ENCODE measurements at regions not wholly inside any gene's neighbourhood (a gene's known extent, or its start where the extent isn't known, plus 50 kb on each side); places are given as distances from the start of the nearest gene placed in this dataset.

DNA sequence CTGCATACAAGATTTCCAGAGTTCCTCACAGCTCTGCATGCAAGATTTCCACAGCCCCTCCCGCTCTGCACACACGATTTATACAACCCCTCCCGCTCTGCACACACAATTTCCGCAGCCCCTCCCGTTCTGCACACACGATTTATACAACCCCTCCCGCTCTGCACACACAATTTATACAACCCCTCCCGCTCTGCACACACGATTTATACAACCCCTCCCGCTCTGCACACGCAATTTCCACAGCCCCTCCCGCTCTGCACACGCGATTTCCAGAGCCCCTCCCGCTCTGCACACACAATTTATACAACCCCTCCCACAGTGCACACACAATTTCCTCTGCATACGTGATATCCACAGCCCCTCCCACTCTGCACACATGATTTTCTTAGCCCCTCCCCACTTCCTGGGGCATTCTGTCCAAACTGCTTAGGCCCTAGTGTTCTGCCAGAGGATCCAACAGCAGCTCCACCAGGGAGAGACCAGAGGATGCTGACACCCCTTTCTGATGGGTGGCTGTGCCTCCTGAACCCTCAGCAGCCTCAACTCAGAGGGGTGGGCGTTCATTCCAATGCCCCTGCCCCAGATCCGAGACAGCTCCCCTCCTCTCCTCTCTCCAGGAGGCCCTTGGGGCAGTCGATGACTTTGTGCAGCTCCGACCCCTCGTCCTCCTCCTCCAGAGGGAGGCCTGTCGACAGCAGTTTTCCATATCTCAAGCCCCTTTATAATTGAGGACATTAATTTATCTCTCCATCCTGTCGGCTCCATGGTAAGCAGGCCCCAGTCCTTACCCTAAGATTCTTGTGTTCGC lies 671.7 kb downstream of the BRD1 start:
- Histone ChIP-seq H3K27me3 (ENCODE audit: insufficient read depth) (no peaks in the 10 kb centered on the region), H3F3A (replicated peaks; ENCODE audit: low read depth) (no peaks in the 10 kb centered on the region), H3K27ac (ENCODE audit: low read depth) (no peak overlapping the region), H3K9me2 (ENCODE audit: insufficient read depth) (no peaks in the 10 kb centered on the region), H3K4me1 (ENCODE audit: insufficient read depth) (no peaks in the 10 kb centered on the region), H4K20me1 (replicated peaks; ENCODE audit: insufficient read depth) (no peaks in the 10 kb centered on the region), H3K79me2 (replicated peaks; ENCODE audit: insufficient read depth) (no peaks in the 10 kb centered on the region), H3K4me2 (no peak overlapping the region), H2AFZ (no peak overlapping the region), H3K36me3 (ENCODE audit: insufficient read depth) (peaks cover 7% of the 10 kb centered on the region; the same call in 1 of the 2 replicates), H3K4me3 (no peak overlapping the region)
- Mint-ChIP-seq H3K36me3 (ENCODE audit: low read depth) (no peaks in the 10 kb centered on the region), H3K27me3 (ENCODE audit: insufficient read depth, low read depth, poor library complexity) (peaks cover 5% of the 10 kb centered on the region), H3K4me3 (no peak overlapping the region), H3K4me1 (peaks cover 9% of the 10 kb centered on the region), H3K27ac (no peak overlapping the region), H3K9me3 (no peaks in the 10 kb centered on the region; the same call in 2 of the 3 replicates)
- ATAC-seq (no peak), DNase-seq (ENCODE audit: low spot score) (no peak)
- no peak for TF ChIP-seq NANOG (IDR thresholded peaks at IDR 0.05; ENCODE audit: borderline replicate concordance)
- TF ChIP-seq EZH2 (IDR thresholded peaks at IDR 0.05; ENCODE audit: low read depth, unreplicated experiment) = no peak
- TF ChIP-seq, protein P1, sequence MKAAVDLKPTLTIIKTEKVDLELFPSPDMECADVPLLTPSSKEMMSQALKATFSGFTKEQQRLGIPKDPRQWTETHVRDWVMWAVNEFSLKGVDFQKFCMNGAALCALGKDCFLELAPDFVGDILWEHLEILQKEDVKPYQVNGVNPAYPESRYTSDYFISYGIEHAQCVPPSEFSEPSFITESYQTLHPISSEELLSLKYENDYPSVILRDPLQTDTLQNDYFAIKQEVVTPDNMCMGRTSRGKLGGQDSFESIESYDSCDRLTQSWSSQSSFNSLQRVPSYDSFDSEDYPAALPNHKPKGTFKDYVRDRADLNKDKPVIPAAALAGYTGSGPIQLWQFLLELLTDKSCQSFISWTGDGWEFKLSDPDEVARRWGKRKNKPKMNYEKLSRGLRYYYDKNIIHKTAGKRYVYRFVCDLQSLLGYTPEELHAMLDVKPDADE (IDR thresholded peaks at IDR 0.05) = no peak
- TF ChIP-seq ZNF114 (CRISPR knock-in tag; IDR thresholded peaks at IDR 0.05) = no peak
- TF ChIP-seq JUNB (IDR thresholded peaks at IDR 0.05; ENCODE audit: unreplicated experiment) = no peak
- no peak for TF ChIP-seq POLR2AphosphoS5 (IDR thresholded peaks at IDR 0.05; ENCODE audit: low read depth)
- TF ChIP-seq EZH2phosphoT487 (IDR thresholded peaks at IDR 0.05; ENCODE audit: unreplicated experiment) = no peak
- no peak for TF ChIP-seq ZNF331 (CRISPR knock-in tag; IDR thresholded peaks at IDR 0.05; ENCODE audit: low read depth)
- TF ChIP-seq CREB1 (CRISPR knock-in tag; IDR thresholded peaks at IDR 0.05; ENCODE audit: low read depth) = no peak
- TF ChIP-seq, protein P2, sequence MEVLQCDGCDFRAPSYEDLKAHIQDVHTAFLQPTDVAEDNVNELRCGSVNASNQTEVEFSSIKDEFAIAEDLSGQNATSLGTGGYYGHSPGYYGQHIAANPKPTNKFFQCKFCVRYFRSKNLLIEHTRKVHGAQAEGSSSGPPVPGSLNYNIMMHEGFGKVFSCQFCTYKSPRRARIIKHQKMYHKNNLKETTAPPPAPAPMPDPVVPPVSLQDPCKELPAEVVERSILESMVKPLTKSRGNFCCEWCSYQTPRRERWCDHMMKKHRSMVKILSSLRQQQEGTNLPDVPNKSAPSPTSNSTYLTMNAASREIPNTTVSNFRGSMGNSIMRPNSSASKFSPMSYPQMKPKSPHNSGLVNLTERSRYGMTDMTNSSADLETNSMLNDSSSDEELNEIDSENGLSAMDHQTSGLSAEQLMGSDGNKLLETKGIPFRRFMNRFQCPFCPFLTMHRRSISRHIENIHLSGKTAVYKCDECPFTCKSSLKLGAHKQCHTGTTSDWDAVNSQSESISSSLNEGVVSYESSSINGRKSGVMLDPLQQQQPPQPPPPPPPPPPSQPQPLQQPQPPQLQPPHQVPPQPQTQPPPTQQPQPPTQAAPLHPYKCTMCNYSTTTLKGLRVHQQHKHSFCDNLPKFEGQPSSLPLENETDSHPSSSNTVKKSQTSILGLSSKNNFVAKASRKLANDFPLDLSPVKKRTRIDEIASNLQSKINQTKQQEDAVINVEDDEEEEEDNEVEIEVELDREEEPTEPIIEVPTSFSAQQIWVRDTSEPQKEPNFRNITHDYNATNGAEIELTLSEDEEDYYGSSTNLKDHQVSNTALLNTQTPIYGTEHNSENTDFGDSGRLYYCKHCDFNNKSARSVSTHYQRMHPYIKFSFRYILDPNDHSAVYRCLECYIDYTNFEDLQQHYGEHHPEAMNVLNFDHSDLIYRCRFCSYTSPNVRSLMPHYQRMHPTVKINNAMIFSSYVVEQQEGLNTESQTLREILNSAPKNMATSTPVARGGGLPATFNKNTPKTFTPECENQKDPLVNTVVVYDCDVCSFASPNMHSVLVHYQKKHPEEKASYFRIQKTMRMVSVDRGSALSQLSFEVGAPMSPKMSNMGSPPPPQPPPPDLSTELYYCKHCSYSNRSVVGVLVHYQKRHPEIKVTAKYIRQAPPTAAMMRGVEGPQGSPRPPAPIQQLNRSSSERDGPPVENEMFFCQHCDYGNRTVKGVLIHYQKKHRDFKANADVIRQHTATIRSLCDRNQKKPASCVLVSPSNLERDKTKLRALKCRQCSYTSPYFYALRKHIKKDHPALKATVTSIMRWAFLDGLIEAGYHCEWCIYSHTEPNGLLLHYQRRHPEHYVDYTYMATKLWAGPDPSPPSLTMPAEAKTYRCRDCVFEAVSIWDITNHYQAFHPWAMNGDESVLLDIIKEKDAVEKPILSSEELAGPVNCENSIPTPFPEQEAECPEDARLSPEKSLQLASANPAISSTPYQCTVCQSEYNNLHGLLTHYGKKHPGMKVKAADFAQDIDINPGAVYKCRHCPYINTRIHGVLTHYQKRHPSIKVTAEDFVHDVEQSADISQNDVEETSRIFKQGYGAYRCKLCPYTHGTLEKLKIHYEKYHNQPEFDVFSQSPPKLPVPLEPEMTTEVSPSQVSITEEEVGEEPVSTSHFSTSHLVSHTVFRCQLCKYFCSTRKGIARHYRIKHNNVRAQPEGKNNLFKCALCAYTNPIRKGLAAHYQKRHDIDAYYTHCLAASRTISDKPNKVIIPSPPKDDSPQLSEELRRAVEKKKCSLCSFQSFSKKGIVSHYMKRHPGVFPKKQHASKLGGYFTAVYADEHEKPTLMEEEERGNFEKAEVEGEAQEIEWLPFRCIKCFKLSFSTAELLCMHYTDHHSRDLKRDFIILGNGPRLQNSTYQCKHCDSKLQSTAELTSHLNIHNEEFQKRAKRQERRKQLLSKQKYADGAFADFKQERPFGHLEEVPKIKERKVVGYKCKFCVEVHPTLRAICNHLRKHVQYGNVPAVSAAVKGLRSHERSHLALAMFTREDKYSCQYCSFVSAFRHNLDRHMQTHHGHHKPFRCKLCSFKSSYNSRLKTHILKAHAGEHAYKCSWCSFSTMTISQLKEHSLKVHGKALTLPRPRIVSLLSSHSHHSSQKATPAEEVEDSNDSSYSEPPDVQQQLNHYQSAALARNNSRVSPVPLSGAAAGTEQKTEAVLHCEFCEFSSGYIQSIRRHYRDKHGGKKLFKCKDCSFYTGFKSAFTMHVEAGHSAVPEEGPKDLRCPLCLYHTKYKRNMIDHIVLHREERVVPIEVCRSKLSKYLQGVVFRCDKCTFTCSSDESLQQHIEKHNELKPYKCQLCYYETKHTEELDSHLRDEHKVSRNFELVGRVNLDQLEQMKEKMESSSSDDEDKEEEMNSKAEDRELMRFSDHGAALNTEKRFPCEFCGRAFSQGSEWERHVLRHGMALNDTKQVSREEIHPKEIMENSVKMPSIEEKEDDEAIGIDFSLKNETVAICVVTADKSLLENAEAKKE (CRISPR knock-in tag; IDR thresholded peaks at IDR 0.05) = no peak
- TF ChIP-seq, protein P3, sequence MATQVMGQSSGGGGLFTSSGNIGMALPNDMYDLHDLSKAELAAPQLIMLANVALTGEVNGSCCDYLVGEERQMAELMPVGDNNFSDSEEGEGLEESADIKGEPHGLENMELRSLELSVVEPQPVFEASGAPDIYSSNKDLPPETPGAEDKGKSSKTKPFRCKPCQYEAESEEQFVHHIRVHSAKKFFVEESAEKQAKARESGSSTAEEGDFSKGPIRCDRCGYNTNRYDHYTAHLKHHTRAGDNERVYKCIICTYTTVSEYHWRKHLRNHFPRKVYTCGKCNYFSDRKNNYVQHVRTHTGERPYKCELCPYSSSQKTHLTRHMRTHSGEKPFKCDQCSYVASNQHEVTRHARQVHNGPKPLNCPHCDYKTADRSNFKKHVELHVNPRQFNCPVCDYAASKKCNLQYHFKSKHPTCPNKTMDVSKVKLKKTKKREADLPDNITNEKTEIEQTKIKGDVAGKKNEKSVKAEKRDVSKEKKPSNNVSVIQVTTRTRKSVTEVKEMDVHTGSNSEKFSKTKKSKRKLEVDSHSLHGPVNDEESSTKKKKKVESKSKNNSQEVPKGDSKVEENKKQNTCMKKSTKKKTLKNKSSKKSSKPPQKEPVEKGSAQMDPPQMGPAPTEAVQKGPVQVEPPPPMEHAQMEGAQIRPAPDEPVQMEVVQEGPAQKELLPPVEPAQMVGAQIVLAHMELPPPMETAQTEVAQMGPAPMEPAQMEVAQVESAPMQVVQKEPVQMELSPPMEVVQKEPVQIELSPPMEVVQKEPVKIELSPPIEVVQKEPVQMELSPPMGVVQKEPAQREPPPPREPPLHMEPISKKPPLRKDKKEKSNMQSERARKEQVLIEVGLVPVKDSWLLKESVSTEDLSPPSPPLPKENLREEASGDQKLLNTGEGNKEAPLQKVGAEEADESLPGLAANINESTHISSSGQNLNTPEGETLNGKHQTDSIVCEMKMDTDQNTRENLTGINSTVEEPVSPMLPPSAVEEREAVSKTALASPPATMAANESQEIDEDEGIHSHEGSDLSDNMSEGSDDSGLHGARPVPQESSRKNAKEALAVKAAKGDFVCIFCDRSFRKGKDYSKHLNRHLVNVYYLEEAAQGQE (IDR thresholded peaks at IDR 0.05; ENCODE audit: unreplicated experiment) = no peak
- no peak for TF ChIP-seq STAT1 (IDR thresholded peaks at IDR 0.05; ENCODE audit: unreplicated experiment)

Measured in GM23338 (cell line).